SKM-1 treated with dmso at 0.1 percent for 144 hours (cell line): ENCODE measurements at regions not wholly inside any gene's neighbourhood (a gene's known extent, or its start where the extent isn't known, plus 50 kb on each side); places are given as distances from the start of the nearest gene placed in this dataset.

Experiments
- DNase-seq: peaks from one replicate; lab custom pipeline; 2025; ENCODE audit not compliant: unreplicated experiment; lab: John Stamatoyannopoulos, UW

DNA sequence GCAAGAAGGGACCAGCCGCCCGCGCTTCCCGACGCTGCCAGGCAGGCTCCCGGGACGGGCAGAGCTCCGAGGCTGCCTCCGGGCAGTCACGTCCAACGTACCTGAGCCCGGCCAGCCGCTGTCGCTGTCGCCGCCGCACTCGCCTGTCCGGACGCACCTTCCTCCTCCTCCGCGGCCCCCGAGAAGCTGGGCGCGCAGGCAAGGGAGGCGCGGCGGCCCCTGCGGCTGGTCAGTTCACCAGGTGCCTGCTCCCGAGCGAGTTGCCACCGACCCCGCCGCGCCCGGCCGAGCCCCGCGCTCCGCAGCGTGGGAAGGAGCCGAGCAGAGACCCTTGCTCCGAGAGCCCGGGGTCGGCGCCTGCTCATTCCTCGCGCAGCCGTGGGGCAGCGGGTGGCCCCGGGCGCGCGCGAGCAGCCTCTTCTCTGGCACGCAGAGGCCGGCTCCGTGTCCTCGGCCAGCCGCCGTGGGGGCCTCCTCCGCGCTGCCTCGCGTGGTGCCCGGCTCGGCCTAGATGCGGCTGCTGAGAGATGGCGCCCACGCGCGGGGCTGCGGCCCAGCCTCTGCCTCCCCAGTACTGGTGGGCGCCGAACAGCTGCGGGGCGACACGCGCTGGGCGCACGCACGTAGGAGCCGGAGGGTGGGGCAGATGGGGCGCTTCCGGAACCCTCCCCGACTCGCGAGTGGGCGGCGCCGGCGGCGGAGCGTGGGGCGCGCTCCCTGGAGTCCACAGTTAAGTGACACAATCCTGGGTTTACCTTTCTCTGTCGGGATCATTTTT lies 419.4 kb downstream of the UQCRFS1 start:
- DNase-seq, result no peak

DNA sequence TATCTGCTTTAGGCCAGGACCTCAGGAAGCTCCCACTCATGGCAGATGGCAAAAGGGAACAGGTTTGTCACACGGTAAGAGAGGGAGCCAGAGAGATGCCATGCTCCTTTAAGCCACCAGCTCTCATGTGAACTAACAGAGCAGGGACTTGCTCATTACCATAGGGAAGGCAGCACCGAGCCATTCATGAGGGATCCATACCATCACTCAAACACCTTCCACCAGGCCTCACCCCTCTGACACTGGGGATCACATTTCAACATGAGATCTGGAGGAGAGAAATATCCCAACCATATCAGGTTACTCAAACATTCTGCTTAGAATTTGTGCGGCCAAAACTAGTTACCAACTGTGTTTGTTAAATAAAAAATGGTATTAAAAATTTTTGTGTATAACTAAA lies 427.0 kb downstream of the UQCRFS1 start:
- DNase-seq, result no peak

DNA sequence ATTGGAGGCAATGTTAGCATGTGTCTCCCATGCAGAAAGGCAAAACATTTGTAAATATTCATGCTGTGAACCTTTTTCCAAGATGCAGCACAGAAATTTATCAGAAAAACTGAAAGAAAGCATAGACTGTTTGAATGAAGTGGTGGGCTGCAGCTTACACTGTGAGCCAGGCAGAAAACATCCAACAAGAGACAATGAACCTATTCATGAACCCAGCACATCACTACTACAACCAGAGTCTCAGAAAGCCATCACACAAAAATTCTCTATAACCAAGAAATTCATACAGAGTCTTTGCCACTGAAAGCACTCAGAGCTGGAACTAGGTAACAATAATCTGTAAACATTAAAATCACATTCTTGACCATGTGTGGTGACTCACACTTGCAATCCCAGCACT lies 448.9 kb downstream of the UQCRFS1 start:
- DNase-seq, result no peak

DNA sequence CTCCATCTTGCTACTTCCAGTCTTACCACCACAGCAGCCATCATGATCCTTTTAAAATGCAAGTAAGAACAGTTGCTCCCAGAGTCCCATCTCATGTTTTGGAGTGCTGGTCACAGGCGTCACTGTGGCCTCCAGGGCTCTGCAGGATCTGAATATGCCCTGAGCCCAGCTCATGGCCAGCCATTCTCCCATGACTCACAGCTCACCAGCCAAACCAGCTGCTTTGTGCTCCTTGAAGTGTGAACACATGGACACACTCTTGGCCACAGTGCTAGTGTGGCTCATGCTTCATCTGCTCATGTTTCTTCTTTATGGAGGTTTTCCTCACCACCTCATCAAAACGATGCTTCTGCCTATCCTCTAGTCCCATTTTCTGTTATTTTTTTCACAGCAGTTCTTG lies 466.5 kb downstream of the UQCRFS1 start:
- DNase-seq, result no peak

DNA sequence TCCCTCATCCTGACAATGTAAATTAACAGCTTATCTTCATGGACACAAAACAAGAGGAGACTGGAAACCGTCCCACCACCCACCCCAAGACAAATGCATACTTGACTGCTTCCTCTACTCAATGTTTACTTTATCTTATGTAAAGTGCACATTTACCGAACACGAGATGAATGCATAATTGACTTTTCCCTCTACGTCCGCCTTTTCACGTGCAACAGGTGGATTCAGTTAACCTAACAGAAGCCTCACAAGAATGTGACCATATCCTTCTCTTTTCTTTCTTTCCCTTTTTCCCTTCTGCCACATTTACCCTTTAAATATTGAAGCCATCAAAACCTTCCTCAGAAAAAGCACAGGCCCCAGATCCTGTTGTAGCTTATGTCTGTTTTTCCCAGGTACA lies 468.0 kb downstream of the UQCRFS1 start:
- DNase-seq, result no peak

DNA sequence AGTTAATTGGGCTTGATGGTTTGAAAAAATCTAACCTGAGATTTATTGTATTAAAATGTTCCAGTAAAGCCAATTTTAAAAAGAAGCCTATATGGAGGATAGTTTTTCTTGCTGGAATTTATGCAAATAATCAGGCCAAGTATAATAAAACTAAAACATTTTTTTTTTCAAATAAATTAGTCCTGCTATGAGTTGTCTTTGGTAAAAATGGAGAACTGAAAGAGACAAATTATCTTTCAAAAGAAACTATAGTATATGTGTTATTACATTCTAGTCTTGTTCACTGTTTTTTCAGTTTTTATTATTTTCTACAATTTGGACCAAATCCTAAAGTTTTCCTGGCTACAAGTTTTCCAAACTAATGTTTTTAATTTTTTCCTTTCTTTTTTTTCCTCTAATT lies 468.9 kb downstream of the UQCRFS1 start:
- no peak for DNase-seq

DNA sequence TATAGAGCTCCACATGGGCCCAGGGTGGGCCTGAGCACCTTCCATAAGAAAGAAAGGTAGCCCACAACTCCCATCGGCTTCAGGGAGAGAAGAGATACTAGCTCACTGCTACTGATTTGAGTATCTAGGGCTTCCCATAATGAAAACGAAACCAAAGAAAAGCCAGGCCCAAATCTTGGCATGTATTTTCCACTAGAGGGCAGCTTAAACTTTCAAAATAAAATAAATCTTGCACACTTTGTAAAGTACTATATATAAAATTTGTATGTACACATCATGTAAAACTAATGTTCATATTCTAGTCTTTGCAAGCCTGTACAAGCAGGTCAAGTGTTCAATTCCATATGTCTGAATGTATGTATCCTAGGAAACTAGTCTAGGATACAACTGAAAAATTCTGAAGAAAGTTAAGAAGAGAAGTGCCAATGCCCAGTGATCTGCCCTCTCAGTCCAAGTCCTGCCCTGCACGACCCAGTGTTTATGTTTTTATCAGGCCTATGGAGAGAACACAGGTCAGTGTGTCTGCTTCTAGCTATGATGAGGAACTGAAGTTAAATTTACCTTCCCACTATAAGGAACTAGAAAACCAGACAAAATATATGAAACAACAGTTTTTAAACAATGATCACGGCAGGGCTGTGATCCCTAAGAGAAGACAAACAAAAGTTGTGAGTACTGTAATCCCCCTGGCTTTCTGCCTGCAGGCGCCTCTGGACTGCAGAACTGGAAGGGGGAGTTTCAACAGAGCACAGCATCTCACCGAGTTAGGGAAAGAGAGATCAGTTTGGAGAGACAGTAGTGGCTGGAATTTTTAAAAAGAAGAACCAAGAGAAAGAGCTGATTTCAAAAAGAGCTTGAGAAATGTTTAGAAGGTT lies 475.7 kb downstream of the UQCRFS1 start:
- DNase-seq, result peak; percentile 48

DNA sequence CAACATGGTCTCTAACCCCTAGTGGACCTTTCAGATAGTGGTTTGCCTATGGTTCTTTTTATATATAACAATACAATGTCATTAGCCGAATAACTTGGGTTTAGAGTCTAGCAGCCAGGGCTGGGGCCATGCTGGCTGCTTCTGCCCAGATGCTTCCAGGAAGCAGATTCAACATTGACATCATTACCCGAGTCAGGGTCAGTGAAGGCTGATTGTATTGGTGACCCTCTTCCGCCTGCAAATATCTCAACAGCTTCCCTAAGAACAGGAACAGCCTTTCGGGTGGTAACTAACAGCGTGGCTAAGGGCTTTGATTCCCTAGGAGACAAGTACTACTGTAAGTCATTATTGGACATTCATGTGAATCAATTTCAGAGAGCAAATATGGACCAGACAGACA lies 476.4 kb downstream of the UQCRFS1 start:
- no peak for DNase-seq

DNA sequence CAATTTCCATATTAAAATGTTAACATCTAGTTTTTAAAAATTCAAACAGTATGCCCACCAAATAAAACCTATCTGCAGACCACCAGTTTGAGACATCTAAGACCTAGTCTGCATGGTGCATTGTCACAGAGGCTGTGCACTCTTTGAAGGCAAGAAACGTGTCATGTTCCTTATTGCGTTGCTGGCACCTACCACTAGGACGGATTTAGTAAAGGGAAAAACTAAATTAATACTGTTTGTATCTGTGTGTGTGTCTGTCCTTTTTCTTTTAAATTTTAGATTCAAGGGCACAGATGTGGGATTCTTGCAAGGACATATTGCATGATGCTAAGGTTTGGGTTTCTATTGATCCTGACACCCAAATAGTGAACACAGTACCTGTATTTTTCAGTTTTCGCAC lies 481.4 kb downstream of the UQCRFS1 start:
- DNase-seq, result no peak

DNA sequence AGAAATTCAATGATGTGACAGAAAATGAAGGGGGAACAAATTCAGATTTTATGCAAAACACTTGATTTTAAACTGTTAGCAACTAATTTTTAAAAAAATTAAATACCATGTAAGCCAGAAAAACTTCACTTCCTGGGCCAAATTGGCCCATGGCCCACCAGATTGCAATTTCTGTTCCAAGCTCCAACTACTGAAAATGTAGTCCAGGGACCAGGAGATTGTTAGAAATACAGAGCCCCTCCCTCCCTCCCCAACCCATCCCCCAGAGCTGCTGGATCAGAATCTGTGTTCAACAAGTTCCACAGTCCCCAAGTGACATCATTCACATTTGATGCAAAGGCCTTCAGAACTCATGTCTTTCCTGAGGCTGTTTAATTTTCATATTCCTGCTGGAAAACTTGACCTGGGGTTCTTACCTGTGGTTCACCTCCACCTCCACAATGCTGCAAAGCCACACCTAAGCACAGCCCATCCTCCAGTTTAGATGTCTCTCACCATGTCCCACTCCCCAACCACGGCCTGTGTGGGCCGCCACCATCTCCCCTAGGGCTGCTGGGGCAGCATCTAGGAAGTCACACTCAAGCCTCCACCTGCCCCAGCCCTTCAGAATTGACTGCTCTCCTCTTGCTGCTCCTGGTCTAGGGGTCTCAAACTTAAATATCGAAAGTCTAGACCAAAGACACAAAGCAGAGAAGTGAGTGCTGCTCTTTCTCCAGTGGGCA lies 482.0 kb downstream of the UQCRFS1 start:
- no peak for DNase-seq

DNA sequence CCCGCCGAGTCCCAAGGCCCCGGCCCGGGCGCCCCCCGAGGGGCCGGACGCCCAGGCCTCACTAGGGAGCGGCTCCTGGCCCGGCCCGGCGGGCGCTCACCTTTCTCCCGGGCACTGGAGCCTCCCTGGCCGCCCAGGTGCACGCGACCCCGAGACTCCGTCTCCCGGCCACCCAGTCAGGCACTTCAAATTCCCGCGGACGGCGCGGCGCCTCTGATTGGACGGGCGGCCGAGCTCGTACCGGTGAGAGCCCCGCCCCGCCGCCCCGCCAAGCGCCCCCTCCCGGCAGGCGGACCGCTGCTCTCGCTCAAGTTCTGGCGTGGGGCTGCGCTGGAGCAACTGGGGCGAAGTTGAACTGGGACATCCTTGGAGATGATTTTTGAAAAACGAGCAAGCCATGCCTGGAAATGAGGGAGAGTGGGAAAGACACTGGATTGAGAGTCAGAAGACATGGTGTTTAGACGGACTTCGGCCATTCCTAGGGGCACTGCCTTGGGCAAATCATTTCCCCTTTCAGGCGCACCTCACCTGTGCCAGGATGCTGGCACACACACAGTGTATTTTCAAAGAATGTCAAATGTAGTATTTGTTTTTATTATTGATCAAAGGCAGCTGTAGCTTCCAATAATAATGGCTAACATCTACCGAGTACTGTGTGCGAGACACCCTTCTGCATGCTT lies 485.3 kb downstream of the UQCRFS1 start:
- peak; percentile 12 for DNase-seq

DNA sequence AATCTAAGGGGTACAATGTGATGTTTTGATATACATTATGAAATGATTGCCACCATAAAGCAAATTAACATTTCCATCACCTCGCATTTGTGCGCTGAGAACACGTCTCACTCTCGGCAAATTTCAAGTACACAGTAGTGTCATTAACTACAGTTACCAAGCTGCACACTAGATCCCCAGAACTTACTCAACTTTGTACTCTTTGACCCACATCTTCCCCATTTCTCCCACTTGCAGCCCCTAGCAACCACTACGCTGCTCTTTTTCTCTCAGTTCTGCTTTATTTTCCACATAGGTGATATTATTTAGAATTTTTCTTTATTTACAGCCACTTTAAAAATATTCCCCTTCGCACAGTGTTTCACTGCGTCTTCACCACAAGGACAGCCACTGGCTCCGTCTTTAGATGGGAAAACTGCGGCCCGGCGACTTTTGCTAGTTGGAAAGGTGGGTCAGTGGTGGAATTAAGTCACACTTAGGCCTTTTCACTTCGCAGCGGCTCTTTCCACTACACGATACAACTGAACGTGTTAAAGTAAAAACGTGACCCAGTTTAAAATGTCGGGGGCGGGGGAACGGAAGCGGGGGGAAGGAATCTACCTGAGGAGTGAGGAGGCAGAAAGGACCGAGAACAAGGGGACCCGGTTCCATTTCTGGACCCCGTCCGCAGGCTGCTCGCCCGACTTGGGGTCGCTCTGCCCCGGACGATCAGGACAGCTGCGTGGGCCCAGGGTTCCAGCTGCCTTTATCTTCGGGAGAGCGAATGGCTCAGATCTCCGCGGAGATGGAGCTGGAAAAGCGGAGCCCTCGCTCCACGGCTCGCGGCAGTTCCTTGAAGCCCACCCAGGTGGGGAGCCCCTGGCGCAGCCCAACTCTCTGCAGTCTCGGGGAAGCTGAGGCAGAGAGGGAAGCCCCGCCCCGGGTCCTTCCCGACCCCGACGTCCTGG lies 486.1 kb downstream of the UQCRFS1 start:
- DNase-seq, result peak; percentile 79

DNA sequence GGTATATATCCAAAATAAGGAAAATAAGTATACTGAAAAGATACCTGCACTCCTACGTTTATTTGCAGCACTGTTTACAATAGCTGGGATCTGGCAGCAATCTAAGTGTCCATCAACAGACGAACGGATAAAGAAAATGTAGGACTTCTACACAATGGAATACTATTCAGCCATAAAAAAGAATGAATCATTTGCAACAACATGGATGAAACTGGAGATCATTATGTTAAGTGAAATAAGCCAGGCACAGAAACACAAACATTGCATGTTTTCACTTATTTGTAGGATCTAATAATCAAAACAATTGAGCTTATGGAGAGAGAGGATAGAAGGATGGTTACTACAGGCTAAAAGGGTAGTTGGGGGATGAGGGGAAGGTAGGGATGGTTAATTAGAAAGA lies 494.0 kb downstream of the UQCRFS1 start:
- DNase-seq, result no peak

DNA sequence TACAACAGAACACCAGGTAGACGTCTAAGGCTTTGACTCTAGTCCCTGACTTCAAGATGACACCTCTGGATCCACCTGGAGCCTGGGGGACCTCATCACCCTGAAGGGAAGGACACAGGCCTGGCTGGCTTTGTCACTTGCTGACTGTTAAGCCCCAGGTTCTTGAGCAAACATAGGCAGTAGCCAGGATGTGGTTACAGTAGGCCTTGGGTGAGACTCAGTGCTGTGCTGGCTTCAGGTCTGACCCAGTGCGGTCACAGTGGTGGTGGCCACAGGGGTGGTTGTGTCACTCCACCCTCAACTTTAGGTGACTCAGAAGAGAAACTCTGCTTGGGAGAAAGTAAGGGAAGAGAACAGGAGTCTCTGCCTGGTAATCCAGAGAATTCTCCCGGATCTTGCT lies 497.8 kb downstream of the UQCRFS1 start:
- peak; percentile 83 for DNase-seq

DNA sequence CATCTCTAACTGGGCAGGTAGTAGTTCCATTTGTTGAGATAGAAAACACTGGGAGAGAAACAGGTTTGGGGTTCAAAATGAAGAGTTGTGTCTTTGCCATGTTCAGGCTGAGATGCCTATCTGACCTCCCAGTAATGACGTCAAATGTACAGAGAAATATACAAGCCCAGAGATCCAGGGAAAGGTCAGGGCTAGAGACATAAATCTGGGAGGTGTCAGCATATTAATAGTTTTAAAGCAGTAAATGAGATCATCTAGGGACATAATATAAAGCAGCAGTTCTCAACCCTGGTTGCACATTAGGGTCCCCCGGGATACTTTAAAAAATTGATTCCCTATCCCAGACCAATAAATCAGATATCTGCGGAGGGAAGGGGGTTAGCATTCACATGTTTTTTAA lies 501.5 kb downstream of the UQCRFS1 start:
- DNase-seq, result no peak

DNA sequence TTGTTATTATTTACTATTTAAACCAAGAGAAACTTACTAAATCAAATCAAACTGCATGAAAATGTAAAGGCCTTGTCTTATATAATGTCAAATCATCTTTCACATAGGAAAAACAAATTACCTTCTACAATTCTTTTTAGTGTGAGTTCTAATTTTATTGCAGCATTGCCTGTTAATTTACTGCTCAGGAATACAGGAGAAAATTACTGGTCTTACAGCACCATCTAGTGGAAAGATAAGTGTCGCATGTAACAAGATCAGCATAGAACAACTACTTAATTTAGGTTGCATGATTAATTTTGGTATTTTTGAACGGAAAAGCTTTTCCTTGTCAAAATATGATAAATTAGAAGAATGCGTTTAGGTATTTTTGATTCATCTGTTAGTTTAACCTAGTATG lies 502.7 kb downstream of the UQCRFS1 start:
- peak; percentile 52 for DNase-seq

DNA sequence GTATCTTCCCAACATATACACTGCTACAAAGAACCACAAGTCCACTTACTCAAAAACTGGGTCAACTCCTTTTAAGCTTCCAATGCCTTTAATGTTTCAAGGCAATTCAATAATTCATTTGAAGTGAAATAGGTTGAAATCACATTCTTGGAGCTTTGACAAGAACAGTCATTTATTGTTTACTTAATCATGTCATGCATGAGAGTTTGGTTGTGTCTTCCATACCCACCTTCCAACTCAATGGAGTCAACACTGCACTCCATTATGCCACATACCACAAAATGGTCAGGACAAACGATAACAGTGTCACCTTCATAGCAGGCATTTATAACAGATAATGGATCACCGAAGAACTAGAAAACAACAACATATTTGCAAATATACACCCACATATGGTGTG lies 506.3 kb downstream of the UQCRFS1 start:
- no peak for DNase-seq

DNA sequence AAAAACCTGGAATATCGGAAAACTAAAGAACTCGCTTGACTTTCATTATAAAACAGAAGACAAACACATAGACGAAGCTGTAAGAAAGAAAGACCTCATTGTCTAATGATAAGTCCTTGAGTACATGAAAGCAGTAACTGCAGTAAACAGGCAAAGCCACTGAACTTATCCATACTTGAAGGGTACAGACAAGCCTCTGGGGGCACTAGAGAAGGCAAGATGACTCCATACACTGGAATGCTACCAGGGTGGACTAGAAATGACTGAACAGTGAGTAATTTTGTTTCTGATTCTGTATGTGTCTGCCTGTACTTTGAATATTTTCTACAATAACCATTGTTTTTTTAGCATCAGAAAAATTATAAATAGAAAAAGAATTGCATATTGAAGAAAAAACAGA lies 507.9 kb downstream of the UQCRFS1 start:
- DNase-seq, result peak; percentile 11

DNA sequence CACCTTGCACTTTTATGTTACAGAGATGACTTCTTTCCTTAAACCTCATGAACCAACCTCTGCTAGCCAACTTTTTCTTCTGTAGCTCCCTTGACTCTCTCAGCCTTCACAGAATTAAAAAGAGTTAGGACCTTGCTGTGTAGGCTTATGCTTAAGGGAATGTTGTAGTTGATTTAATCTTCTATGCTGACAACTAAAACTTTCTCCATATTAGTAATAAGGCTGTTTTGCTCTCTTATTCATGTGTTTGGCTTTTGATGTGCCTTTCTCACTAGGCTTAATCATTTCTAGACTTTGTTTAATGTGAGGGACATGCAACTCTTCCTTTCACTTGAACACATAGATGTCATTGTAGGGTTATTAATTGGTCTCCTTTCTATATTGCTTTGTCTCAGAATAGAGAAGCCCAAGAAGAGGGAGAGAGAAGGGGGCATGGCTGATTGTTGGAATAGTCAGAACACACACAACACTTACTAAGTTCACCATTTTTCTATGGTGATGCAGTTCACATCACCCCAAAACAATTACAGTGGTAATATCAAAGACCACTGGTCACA lies 509.5 kb downstream of the UQCRFS1 start:
- DNase-seq, result no peak

DNA sequence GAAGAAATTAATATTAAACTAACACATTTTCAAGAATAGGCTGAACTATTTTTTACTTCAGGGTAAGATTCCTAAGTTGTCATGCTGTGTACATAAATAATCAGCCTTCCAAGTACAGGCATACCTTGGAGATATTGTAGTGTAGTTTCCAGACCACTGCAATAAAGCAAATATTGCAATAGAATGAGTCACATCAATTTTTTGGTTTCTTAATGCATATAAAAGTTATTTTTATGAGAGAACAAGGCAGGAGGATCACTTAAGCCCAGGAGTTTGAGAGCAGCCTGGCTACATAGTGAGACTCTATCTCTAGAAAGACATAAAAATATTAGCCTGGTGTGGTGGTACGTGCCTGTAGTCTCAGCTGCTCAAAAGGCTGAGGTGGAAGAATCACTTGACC lies 511.5 kb downstream of the UQCRFS1 start:
- no peak for DNase-seq
